ENCODE measurements at regions not wholly inside any gene's neighbourhood (a gene's known extent, or its start where the extent isn't known, plus 50 kb on each side); places are given as distances from the start of the nearest gene placed in this dataset.
"Not testable (repeated sequence)": the region's sequence is repeated elsewhere in the genome, so short reads cannot be mapped to it uniquely, and the experiment has no call there.

DNA sequence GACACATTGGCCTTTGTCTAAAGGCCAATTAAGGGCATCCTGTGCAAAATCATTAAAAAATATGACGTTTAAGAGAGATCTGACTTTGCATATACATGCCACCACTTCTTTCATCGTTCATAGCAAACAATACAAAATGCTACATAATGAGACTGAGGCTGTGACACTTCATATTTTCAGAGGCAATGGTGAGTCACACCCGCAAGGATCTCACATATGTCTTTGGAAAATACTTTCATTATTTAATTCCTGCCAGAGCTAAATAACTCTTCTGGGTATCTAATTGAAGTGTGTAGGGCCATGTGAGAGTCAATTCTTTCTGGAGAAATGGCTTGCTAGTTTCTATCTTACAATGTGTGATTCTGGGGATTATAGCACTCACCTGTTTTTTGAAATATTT, 222.8 kb upstream of the NLGN4Y start:
- H3K4me3 Mint-ChIP-seq: no peak overlapping the region
- peaks cover 15% of the 10 kb centered on the region for H3K4me1 Mint-ChIP-seq
- CTCF ChIA-PET: no interaction called here
- H3K36me3 Mint-ChIP-seq: no peaks in the 10 kb centered on the region
- H3K27ac Mint-ChIP-seq: no peak overlapping the region
- H3K9me3 Mint-ChIP-seq: no peaks in the 10 kb centered on the region
- H3K27me3 Mint-ChIP-seq: no peaks in the 10 kb centered on the region
- DNase-seq: no peak

DNA sequence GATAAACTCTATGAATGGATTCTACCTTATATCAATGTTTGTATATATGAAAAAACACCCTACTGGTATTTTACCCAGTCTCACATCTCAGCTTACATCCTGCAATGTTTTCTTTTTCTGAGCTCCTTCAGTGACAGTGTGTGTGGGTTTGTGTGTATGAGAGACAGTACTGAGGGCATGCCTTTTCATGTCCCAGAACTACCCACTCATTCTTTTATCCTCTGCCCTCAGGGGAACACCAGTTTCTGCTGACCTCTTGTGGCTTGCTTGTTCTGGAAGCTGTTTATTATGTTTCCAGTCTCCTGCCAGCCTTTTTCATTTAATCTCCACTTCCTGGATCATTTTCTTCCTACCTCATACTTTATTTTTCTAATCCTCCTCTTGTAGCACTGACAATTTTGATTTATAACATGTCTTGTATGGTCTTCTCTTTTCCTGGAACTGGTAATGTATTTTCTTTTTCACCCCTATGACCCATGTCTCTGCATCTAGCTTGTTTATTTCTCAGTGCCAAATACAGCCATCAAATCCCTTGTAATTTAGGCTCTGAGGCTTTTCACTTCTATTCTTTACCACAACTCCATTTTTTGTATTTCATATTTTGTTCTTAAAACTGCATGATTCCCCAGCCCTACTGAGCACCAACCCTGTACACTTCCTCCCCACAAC, 195.5 kb upstream of the NLGN4Y start:
- H3K27me3 Mint-ChIP-seq: no peaks in the 10 kb centered on the region
- H3K27ac Mint-ChIP-seq: peak overlapping the region; percentile 80
- DNase-seq: no peak
- H3K4me1 Mint-ChIP-seq: peaks cover 13% of the 10 kb centered on the region
- CTCF ChIA-PET: interaction anchor here (0.6 to 1.2 kb wide), 2 partner anchors 12 to 190 kb away, joined by 4 to 5 read pairs; no protein-coding TSS in a partner anchor
- H3K4me3 Mint-ChIP-seq: no peak overlapping the region
- no peaks in the 10 kb centered on the region for H3K36me3 Mint-ChIP-seq
- H3K9me3 Mint-ChIP-seq: no peaks in the 10 kb centered on the region

DNA sequence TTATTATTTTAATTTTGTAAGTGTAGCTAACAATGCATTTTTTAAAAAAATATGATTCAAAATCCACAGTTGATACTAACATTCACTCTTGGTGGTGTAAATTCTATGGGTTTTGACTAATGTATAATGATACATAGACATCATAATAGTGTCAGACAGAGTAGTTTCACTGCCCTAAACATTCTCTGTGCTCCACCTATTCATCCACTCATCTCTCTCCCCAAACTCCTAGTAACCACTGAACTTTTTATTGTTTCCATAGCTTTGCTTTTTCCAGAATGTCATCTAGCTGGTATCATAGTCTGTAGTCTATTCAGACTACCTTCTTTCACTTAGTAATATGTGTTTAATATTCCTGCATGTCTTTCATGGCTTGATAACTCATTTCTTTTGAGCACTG, 194.0 kb upstream of the NLGN4Y start:
- Mint-ChIP-seq H3K4me3 (no peak overlapping the region), H3K36me3 (no peaks in the 10 kb centered on the region), H3K27ac (no peak overlapping the region), H3K9me3 (no peaks in the 10 kb centered on the region), H3K4me1 (peaks cover 13% of the 10 kb centered on the region), H3K27me3 (no peaks in the 10 kb centered on the region)
- DNase-seq: no peak
- CTCF ChIA-PET: interaction anchor here (0.6 kb wide), 1 partner anchor 592 kb away, joined by 3 read pairs; no protein-coding TSS in a partner anchor

DNA sequence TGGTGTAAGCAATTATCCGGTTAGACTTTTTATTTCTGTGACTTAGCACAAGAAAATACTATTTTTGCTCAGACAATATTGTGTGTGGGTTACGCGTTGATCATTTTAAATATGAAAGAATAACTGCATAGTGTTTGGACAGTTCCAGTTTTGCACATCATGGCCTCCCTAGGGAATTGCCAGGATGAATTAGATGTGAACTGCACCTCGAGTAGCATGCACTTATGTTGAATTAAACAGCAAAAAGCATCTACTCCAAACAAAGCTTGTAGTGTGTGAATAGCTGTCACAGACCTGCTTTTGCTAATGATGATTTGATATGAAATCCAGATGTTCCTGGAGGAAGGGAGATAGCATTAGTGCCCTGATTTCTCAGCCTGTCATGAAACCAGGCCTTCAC, 184.8 kb upstream of the NLGN4Y start:
- H3K9me3 Mint-ChIP-seq: peaks cover 1% of the 10 kb centered on the region
- H3K4me1 Mint-ChIP-seq: peaks cover 26% of the 10 kb centered on the region
- no peak overlapping the region for H3K27ac Mint-ChIP-seq
- H3K36me3 Mint-ChIP-seq: no peaks in the 10 kb centered on the region
- no peak overlapping the region for H3K4me3 Mint-ChIP-seq
- CTCF ChIA-PET: no interaction called here
- DNase-seq: no peak
- peaks cover 3% of the 10 kb centered on the region for H3K27me3 Mint-ChIP-seq

DNA sequence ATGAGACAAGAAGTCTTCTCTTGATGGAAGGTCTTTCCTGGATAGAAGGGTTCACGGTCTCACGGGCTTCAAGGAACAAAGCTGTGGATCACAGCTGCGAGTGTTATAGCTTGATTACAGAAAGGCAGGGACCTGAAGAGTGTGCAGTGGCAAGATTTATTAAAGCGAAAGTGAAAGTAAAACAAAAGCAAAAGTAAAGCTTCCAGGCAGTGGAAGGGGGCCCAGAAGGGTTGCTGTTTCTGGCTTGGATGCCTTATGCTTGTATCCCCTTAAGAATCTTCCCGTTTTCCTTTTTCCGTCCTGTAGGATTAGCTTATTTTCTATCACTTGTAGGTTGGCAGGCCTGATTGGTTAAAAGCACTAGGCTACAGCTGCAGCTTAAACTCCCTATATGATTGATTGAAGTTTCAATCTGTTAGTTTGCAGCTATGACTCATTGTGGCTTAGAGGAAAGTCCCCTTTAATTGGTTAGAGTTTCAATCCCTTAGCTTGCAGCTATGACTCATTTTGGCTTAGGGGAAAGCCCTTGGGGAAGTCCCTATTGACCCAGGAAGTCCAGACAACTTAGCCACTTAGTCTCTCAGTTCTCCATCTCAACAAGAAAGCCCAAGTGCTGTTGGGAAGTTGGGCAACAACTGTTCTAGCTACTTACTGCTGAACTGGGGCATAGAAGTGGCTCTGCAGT, 183.7 kb upstream of the NLGN4Y start:
- Mint-ChIP-seq H3K9me3 (peaks cover 1% of the 10 kb centered on the region), H3K27me3 (peaks cover 3% of the 10 kb centered on the region), H3K4me3 (peak overlapping the region; percentile 54), H3K27ac (peak overlapping the region; percentile 89), H3K36me3 (no peaks in the 10 kb centered on the region), H3K4me1 (peaks cover 33% of the 10 kb centered on the region)
- CTCF ChIA-PET: interaction anchor here (1.0 to 1.1 kb wide), 2 partner anchors 12 to 590 kb away, joined by 3 to 5 read pairs; no protein-coding TSS in a partner anchor
- peak; percentile 41 for DNase-seq

DNA sequence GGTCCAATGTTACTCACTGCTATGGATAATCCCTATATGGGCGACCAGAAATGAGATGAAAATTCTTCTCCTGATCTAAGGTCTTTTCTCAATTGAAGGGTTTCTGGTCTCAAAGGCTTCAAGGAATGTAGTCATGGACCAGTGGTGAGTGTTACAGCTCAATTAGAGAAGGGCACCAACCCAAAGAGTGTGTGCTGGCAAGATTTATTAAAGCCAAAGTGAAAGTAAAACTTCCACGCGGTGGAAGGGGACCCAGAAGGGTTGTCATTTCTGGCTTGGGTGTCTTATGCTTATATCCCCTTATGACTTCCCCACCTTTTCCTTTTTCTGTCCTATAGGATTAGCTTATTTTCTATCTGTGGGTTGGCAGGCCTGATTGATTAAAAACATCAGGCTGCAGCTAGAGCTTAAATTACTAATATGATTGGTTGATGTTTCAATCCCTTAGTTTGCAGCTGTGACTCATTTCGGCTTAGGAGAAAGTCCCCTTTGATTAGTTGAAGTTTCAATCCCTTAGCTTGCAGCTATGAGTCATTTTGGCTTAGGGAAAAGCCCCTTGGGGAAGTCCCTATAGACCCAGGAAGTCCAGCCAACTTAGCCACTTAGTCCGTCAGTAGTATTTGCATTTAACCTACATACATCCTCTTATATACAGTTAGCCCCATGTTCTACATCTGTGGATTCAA, 179.5 kb upstream of the NLGN4Y start:
- Mint-ChIP-seq H3K27ac (peak overlapping the region; percentile 77), H3K36me3 (no peaks in the 10 kb centered on the region), H3K27me3 (peaks cover 3% of the 10 kb centered on the region), H3K9me3 (peaks cover 1% of the 10 kb centered on the region), H3K4me3 (peak overlapping the region; percentile 60), H3K4me1 (peaks cover 31% of the 10 kb centered on the region)
- CTCF ChIA-PET: no interaction called here
- DNase-seq: peak; percentile 22

DNA sequence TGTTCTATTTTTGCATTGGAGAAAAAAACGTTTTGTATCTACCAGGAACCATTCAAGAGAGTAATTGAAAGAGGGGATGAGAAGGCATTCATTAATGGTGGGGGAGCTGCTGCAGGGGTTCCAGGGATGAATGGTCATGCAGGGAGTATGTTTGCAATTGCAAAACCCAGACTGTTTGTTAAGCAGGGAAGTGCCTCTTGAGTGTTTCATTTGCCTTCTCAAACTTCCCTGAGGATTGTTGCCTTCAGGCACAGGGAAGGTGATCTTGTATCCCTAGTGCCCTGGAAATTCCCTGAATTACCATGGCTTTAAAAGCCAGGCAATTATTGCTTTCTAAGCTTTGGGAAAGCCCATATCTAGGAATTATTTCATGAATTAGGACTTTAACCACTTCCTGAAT, 172.7 kb upstream of the NLGN4Y start:
- H3K36me3 Mint-ChIP-seq: no peaks in the 10 kb centered on the region
- no peak overlapping the region for H3K4me3 Mint-ChIP-seq
- CTCF ChIA-PET: no interaction called here
- no peak for DNase-seq
- no peak overlapping the region for H3K27ac Mint-ChIP-seq
- no peaks in the 10 kb centered on the region for H3K27me3 Mint-ChIP-seq
- H3K4me1 Mint-ChIP-seq: no peaks in the 10 kb centered on the region
- H3K9me3 Mint-ChIP-seq: no peaks in the 10 kb centered on the region

DNA sequence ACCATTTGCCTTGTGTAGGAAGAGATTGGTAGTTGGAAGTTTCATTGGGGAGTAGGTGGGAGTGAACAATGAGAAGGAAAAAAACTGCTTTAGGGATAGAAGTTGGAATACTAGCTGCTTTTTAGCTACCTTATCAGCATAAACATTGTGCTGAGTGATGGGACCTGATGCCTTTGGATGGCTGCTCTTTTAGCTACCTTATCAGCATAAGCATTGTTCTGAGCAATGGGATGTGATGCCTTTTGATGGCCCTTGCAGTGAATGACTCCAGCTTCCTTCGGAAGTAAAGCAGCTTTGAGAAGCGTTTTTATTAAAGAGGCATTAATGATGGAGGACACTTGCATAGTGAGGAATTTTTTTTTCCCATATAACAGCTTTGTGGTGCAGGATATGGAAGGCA, 168.2 kb upstream of the NLGN4Y start:
- no peak for DNase-seq
- Mint-ChIP-seq H3K4me1 (no peaks in the 10 kb centered on the region), H3K9me3 (no peaks in the 10 kb centered on the region), H3K36me3 (no peaks in the 10 kb centered on the region), H3K4me3 (no peak overlapping the region), H3K27me3 (no peaks in the 10 kb centered on the region), H3K27ac (no peak overlapping the region)
- CTCF ChIA-PET: no interaction called here

DNA sequence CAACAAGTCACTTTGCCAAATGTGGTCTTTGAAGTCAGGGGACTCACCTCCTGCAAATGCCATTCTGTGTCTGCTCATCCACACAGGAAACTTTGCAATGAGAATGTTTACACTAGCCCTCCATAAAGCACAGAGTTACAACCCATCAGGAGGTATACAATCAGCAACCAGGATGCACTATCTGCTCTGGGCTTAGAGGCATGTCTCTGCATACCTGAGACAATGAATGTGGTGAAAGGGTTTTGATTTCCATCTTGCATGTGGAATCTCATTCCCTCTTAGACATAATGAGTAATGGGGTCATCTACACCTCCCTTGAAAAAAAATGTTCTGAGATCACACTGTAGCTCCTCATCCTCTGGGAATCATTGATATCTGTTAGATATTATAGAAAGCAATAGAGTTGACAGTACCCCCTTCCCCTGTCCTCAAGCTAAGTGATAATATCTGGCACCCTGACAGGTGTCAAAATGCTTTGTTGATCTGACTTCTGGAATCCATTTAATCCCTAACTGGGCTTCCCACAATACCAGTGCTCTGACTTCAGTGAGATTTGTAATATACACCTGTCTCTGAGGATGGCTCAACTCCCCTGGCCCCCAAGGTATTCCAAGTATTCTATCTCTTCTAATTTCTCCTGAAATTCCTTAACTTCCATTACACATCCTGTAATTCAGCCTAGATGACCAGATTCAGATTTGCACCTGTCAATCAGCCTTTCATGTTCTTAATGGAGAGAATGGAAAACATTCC, 163.4 kb upstream of the NLGN4Y start:
- DNase-seq: no peak
- Mint-ChIP-seq H3K27me3 (no peaks in the 10 kb centered on the region), H3K36me3 (no peaks in the 10 kb centered on the region), H3K4me3 (no peak overlapping the region), H3K27ac (no peak overlapping the region), H3K9me3 (no peaks in the 10 kb centered on the region), H3K4me1 (no peaks in the 10 kb centered on the region)
- CTCF ChIA-PET: no interaction called here

DNA sequence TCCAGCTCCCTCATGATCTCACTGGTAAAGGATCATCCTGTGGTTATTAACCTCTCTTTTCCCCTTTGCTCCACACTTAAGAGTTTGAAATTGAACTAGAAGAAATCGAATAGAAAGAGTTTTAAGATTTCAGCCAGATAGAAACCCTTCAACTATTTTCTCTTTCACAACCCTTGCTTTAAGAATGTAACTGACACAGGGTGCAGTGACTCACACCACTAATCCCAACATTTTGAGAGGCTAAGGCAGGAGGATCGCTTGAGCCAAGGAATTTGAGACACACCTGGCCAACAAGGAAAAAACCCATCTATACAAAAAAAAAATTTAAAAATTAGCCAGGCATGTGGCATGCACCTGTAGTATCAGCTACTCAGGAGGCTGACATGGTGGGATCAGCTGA, 150.7 kb upstream of the NLGN4Y start:
- no peak for DNase-seq
- CTCF ChIA-PET: no interaction called here
- Mint-ChIP-seq H3K4me3 (no peak overlapping the region), H3K4me1 (no peaks in the 10 kb centered on the region), H3K27me3 (no peaks in the 10 kb centered on the region), H3K27ac (no peak overlapping the region), H3K36me3 (no peaks in the 10 kb centered on the region), H3K9me3 (no peaks in the 10 kb centered on the region)

DNA sequence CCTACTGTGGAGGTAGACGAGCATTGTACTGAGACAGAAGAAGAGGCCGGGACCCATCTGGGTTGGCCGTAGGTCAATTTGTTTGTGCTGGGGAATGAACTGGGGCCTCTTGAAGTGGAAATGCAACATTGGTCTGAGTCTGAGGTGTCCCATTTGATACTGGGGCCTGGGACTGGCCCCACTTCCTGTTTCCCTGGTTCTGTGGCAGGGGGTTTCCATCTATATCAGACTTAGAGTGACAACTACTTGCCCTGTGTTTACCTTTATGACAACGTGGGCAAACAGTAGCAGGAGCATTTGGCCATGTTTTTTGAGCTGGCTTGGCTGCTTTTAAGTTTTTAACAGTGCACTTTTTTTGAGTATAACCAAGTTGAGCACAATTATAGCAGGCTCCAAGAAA, 146.1 kb upstream of the NLGN4Y start:
- Mint-ChIP-seq H3K27ac (no peak overlapping the region), H3K27me3 (no peaks in the 10 kb centered on the region), H3K36me3 (no peaks in the 10 kb centered on the region), H3K9me3 (no peaks in the 10 kb centered on the region), H3K4me3 (no peak overlapping the region), H3K4me1 (no peaks in the 10 kb centered on the region)
- no peak for DNase-seq
- CTCF ChIA-PET: interaction anchor here (1.0 kb wide), 1 partner anchor 431 kb away, joined by 3 read pairs; no protein-coding TSS in a partner anchor

DNA sequence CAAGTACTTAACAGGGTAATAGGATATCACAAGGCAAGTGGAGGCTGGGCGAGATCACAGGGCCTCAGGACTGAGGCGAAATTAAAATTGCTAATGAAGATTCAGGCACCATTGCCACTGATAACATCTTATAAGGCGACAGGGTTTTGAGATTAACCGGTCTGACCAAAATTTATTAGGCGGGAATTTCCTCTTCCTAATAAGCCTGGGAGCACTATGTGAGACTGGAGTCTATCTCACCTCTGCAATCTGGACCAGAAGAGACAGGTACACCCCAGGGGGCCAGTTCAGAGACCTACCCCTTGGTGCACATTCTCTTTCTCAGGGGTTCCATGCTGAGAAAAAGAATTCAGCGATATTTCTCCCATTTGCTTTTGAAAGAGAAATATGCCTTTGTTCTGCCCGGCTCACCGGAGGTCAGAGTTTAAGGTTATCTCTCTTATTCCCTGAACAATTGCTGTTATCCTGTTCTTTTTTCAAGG, 113.7 kb upstream of the NLGN4Y start:
- DNase-seq, H3K27me3 Mint-ChIP-seq, H3K4me1 Mint-ChIP-seq, CTCF ChIA-PET, H3K36me3 Mint-ChIP-seq, H3K9me3 Mint-ChIP-seq, H3K4me3 Mint-ChIP-seq, H3K27ac Mint-ChIP-seq: not testable (repeated sequence)

DNA sequence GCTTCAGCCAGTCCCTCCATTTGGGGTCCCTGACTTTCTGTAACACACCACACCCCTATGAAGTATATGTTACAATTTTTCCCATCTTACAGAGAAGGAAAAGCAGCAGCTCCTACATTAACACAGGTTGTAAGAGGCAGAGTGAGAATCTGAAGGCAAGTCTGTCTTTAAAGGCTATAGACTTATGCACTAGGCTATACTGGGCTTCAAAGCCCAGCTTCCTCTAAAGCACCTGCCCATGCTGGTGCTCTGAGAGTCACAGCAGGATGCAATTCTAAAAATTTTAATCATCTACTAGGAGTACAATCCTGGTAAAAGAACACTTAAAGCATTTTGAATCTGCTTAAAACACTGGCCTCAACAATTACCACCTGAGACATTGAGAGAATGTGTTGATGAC, 113.0 kb upstream of the NLGN4Y start:
- CTCF ChIA-PET: no interaction called here
- DNase-seq: no peak
- no peak overlapping the region for H3K4me3 Mint-ChIP-seq
- H3K4me1 Mint-ChIP-seq: no peaks in the 10 kb centered on the region
- H3K9me3 Mint-ChIP-seq: no peaks in the 10 kb centered on the region
- H3K27me3 Mint-ChIP-seq: no peaks in the 10 kb centered on the region
- no peak overlapping the region for H3K27ac Mint-ChIP-seq
- H3K36me3 Mint-ChIP-seq: no peaks in the 10 kb centered on the region

DNA sequence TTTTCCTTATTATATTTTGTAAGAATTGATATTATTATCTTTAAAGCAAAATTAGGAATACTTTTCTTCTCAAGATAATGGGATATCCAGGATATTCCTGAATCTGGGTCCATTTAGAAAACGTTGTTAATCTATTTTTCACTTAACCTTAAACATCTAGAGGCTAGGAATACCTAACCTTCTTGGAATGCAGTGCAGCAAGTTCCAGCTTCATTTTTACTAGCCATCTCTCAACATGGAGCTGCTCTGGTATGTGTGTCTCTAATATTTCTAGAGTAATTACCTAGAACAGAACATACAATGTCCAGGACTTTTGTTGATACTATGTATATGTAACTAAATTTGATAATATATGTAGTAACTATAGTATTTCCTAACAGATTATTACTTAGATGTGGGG, 87.8 kb upstream of the NLGN4Y start:
- CTCF ChIA-PET: no interaction called here
- DNase-seq: no peak
- H3K4me3 Mint-ChIP-seq: no peak overlapping the region
- H3K9me3 Mint-ChIP-seq: no peaks in the 10 kb centered on the region
- H3K27me3 Mint-ChIP-seq: no peaks in the 10 kb centered on the region
- no peak overlapping the region for H3K27ac Mint-ChIP-seq
- no peaks in the 10 kb centered on the region for H3K36me3 Mint-ChIP-seq
- H3K4me1 Mint-ChIP-seq: no peaks in the 10 kb centered on the region
